ES-I3 (cell line): ENCODE measurements at regions not wholly inside any gene's neighbourhood (a gene's known extent, or its start where the extent isn't known, plus 50 kb on each side); places are given as distances from the start of the nearest gene placed in this dataset.

Experiments used
- H3K36me3 ChIP-seq: 2 replicates; pipeline ENCODE4 v1.6.1; 2013; ENCODE audit warnings: mild to moderate bottlenecking, low read length, control low read depth, moderate library complexity; ENCODE audit not compliant: insufficient read depth
- H3K4me1 ChIP-seq: 2 replicates; pipeline ENCODE4 v1.6.1; 2013; ENCODE audit warnings: mild to moderate bottlenecking, control low read depth, low read length; ENCODE audit not compliant: insufficient read depth
- H3K9ac ChIP-seq: 2 replicates; pipeline ENCODE4 v1.6.1; 2013; ENCODE audit warnings: low read depth, mild to moderate bottlenecking, low read length, moderate library complexity
- H3K9me3 ChIP-seq: 2 replicates; pipeline ENCODE4 v1.6.1; 2013; ENCODE audit warnings: mild to moderate bottlenecking, low read length, moderate library complexity; ENCODE audit not compliant: control insufficient read depth, insufficient read depth

GRCh38 chr1:47582891-47583608 lies 145.2 kb downstream of the FOXD2 start:
- Histone ChIP-seq H3K9me3 (no peaks in the 10 kb centered on the region), H3K4me1 (peaks cover 17% of the 10 kb centered on the region), H3K9ac (no peak overlapping the region), H3K36me3 (no peaks in the 10 kb centered on the region)

GRCh38 chr1:47584249-47584648 lies 146.4 kb downstream of the FOXD2 start:
- Histone ChIP-seq H3K4me1 (peaks cover 10% of the 10 kb centered on the region), H3K9me3 (no peaks in the 10 kb centered on the region), H3K9ac (no peak overlapping the region), H3K36me3 (no peaks in the 10 kb centered on the region)

- H3K9me3 ChIP-seq, result no peaks in the 10 kb centered on the region
- peaks cover 10% of the 10 kb centered on the region for H3K4me1 ChIP-seq
- H3K36me3 ChIP-seq, result no peaks in the 10 kb centered on the region
- H3K9ac ChIP-seq, result no peak overlapping the region
These were observed 147.5 kb downstream of the FOXD2 start for GRCh38 chr1:47585141-47585902.

- Histone ChIP-seq H3K36me3 (no peaks in the 10 kb centered on the region), H3K9me3 (no peaks in the 10 kb centered on the region), H3K9ac (no peak overlapping the region), H3K4me1 (peaks cover 6% of the 10 kb centered on the region; the same call in 1 of the 2 replicates)
These were observed 150.2 kb downstream of the FOXD2 start for GRCh38 chr1:47587891-47588582.

- no peak overlapping the region for H3K9ac ChIP-seq
- no peaks in the 10 kb centered on the region for H3K4me1 ChIP-seq
- no peaks in the 10 kb centered on the region for H3K9me3 ChIP-seq
- H3K36me3 ChIP-seq, result no peaks in the 10 kb centered on the region
These were observed 152.8 kb downstream of the FOXD2 start for GRCh38 chr1:47590523-47591225.

- no peak overlapping the region for H3K9ac ChIP-seq
- H3K4me1 ChIP-seq, result no peaks in the 10 kb centered on the region
- no peaks in the 10 kb centered on the region for H3K9me3 ChIP-seq
- no peaks in the 10 kb centered on the region for H3K36me3 ChIP-seq
These were observed 154.0 kb downstream of the FOXD2 start for GRCh38 chr1:47591801-47592200.

- Histone ChIP-seq H3K9ac (peak overlapping the region; percentile 51; the same call in 1 of the 2 replicates), H3K9me3 (no peaks in the 10 kb centered on the region), H3K36me3 (no peaks in the 10 kb centered on the region), H3K4me1 (no peaks in the 10 kb centered on the region)
These were observed 154.6 kb downstream of the FOXD2 start for GRCh38 chr1:47592296-47593012.

- peak overlapping the region; percentile 51 for H3K9ac ChIP-seq
- H3K9me3 ChIP-seq, result no peaks in the 10 kb centered on the region
- no peaks in the 10 kb centered on the region for H3K4me1 ChIP-seq
- H3K36me3 ChIP-seq, result no peaks in the 10 kb centered on the region
These were observed 155.2 kb downstream of the FOXD2 start for GRCh38 chr1:47593013-47593568.

- Histone ChIP-seq H3K4me1 (no peaks in the 10 kb centered on the region), H3K36me3 (no peaks in the 10 kb centered on the region), H3K9me3 (no peaks in the 10 kb centered on the region), H3K9ac (peak overlapping the region; percentile 51)
These were observed 155.9 kb downstream of the FOXD2 start for GRCh38 chr1:47593598-47594285.

- Histone ChIP-seq H3K4me1 (no peaks in the 10 kb centered on the region), H3K9ac (no peak overlapping the region), H3K36me3 (no peaks in the 10 kb centered on the region), H3K9me3 (no peaks in the 10 kb centered on the region)
These were observed 156.8 kb downstream of the FOXD2 start for GRCh38 chr1:47594627-47595026.

- H3K9ac ChIP-seq, result no peak overlapping the region
These were observed 158.5 kb downstream of the FOXD2 start for GRCh38 chr1:47596328-47596727.

GRCh38 chr1:47598357-47598756 lies 160.5 kb downstream of the FOXD2 start:
- Histone ChIP-seq H3K4me1 (no peaks in the 10 kb centered on the region), H3K9ac (no peak overlapping the region), H3K9me3 (peaks cover 3% of the 10 kb centered on the region), H3K36me3 (no peaks in the 10 kb centered on the region)

More at GRCh38 chr1:47596328-47596727, 158.5 kb downstream of the FOXD2 start:
- Histone ChIP-seq H3K36me3 (no peaks in the 10 kb centered on the region), H3K9me3 (peaks cover 3% of the 10 kb centered on the region; the same call in 1 of the 2 replicates), H3K4me1 (no peaks in the 10 kb centered on the region)

- Histone ChIP-seq H3K4me1 (no peaks in the 10 kb centered on the region), H3K36me3 (no peaks in the 10 kb centered on the region)
These were observed 161.9 kb downstream of the FOXD2 start for GRCh38 chr1:47599777-47600176.

More at GRCh38 chr1:47599777-47600176, 161.9 kb downstream of the FOXD2 start:
- Histone ChIP-seq H3K9ac (no peak overlapping the region), H3K9me3 (peaks cover 3% of the 10 kb centered on the region)
